Sigmoid colon (tissue), 3 donors: ENCODE measurements at regions not wholly inside any gene's neighbourhood (a gene's known extent, or its start where the extent isn't known, plus 50 kb on each side); places are given as distances from the start of the nearest gene placed in this dataset.

Experiments used
- POLR2A ChIP-seq, 2 donors: fragments of 450-650 bp; IDR thresholded peaks; one replicate each; pipeline ENCODE4 v1.6.1; 2016; ENCODE audit warnings: antibody characterized with exemption in 2 of 2, mild to moderate bottlenecking in 2 of 2, moderate library complexity in 2 of 2
- TF ChIP-seq, protein P1 (sequence below), 4 experiments: fragments of 450-650 bp in 3 of 4; fragments of 200-600 bp in 1 of 4; IDR thresholded peaks; one replicate each; pipeline ENCODE4 v1.5.1; 2016 to 2019; ENCODE audit warnings: antibody characterized with exemption in 4 of 4, mild to moderate bottlenecking in 3 of 4, moderate library complexity in 2 of 4

DNA sequence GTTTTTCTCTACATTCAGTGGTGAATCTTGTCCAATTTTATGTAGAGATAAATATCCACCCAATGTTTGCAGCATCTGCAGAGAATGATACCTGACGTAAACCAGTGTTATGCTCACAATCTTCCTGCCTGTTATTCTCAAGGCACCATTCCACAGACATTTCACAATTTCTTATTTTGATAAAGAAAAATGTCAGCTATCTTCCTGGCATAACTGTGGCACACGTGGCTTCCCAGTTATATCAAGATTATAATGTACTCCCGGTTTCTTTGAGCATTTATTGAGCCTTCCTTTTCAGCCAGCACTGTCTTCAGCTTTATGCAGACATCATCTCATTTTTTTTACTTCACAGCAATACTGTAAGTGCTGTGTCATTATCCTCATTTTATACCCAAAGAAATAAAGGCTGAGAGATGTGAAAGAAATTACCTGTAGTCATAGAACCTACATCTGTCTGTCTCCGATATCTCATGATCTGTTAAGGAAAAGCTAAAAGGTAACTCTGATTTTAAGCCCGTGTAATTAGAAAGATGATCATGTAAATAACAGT lies 1300.8 kb upstream of the TENM3 start:
- TF ChIP-seq, protein P1, sequence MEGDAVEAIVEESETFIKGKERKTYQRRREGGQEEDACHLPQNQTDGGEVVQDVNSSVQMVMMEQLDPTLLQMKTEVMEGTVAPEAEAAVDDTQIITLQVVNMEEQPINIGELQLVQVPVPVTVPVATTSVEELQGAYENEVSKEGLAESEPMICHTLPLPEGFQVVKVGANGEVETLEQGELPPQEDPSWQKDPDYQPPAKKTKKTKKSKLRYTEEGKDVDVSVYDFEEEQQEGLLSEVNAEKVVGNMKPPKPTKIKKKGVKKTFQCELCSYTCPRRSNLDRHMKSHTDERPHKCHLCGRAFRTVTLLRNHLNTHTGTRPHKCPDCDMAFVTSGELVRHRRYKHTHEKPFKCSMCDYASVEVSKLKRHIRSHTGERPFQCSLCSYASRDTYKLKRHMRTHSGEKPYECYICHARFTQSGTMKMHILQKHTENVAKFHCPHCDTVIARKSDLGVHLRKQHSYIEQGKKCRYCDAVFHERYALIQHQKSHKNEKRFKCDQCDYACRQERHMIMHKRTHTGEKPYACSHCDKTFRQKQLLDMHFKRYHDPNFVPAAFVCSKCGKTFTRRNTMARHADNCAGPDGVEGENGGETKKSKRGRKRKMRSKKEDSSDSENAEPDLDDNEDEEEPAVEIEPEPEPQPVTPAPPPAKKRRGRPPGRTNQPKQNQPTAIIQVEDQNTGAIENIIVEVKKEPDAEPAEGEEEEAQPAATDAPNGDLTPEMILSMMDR (IDR thresholded peaks at IDR 0.05), result no peak
- no peak for TF ChIP-seq POLR2A (IDR thresholded peaks at IDR 0.05)
